ENCODE measurements at regions not wholly inside any gene's neighbourhood (a gene's known extent, or its start where the extent isn't known, plus 50 kb on each side); places are given as distances from the start of the nearest gene placed in this dataset.

GRCh38 chr5:130514984-130515690 lies 610.9 kb downstream of the CHSY3 start:
- no peak overlapping the region for H3K27ac Mint-ChIP-seq
- DNase-seq (ENCODE audit: low spot score): no peak
- peaks cover 3% of the 10 kb centered on the region for H3K4me1 Mint-ChIP-seq
- H3K4me3 Mint-ChIP-seq: no peak overlapping the region
- ChIA-PET CTCF (no interaction called here), POLR2A (no interaction called here)
- ATAC-seq: no peak
- H3K36me3 Mint-ChIP-seq: no peaks in the 10 kb centered on the region
- no peaks in the 10 kb centered on the region for H3K27me3 Mint-ChIP-seq (ENCODE audit: low read depth)
- TF ChIP-seq RELA (CRISPR knock-in tag; IDR thresholded peaks at IDR 0.05; ENCODE audit: borderline replicate concordance): no peak
- TF ChIP-seq ELF4 (CRISPR knock-in tag; IDR thresholded peaks at IDR 0.05; ENCODE audit: low read depth): no peak
- TF ChIP-seq, protein P1, sequence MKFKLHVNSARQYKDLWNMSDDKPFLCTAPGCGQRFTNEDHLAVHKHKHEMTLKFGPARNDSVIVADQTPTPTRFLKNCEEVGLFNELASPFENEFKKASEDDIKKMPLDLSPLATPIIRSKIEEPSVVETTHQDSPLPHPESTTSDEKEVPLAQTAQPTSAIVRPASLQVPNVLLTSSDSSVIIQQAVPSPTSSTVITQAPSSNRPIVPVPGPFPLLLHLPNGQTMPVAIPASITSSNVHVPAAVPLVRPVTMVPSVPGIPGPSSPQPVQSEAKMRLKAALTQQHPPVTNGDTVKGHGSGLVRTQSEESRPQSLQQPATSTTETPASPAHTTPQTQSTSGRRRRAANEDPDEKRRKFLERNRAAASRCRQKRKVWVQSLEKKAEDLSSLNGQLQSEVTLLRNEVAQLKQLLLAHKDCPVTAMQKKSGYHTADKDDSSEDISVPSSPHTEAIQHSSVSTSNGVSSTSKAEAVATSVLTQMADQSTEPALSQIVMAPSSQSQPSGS (CRISPR knock-in tag; IDR thresholded peaks at IDR 0.05; ENCODE audit: borderline replicate concordance, low read depth): no peak
- TF ChIP-seq ZNF416 (CRISPR knock-in tag; IDR thresholded peaks at IDR 0.05): no peak
- no peak for TF ChIP-seq ERG (CRISPR knock-in tag; IDR thresholded peaks at IDR 0.05)
- peaks cover 16% of the 10 kb centered on the region for H3K9me3 Mint-ChIP-seq

- no peaks in the 10 kb centered on the region for H3K36me3 Mint-ChIP-seq
- H3K9me3 Mint-ChIP-seq: peaks cover 6% of the 10 kb centered on the region; the same call in 1 of the 2 replicates
- CTCF ChIA-PET: no interaction called here
- DNase-seq (ENCODE audit: low spot score): no peak
- TF ChIP-seq CREB1 (CRISPR knock-in tag; IDR thresholded peaks at IDR 0.05) (no peak), JUN (CRISPR knock-in tag; IDR thresholded peaks at IDR 0.05) (no peak), SMAD3 (CRISPR knock-in tag; IDR thresholded peaks at IDR 0.05; ENCODE audit: borderline replicate concordance) (no peak), NR2C2 (CRISPR knock-in tag; IDR thresholded peaks at IDR 0.05) (no peak), ZSCAN18 (CRISPR knock-in tag; IDR thresholded peaks at IDR 0.05) (no peak), MYBL2 (CRISPR knock-in tag; IDR thresholded peaks at IDR 0.05) (no peak), CREM (CRISPR knock-in tag; IDR thresholded peaks at IDR 0.05) (no peak)
- TF ChIP-seq, protein P2, sequence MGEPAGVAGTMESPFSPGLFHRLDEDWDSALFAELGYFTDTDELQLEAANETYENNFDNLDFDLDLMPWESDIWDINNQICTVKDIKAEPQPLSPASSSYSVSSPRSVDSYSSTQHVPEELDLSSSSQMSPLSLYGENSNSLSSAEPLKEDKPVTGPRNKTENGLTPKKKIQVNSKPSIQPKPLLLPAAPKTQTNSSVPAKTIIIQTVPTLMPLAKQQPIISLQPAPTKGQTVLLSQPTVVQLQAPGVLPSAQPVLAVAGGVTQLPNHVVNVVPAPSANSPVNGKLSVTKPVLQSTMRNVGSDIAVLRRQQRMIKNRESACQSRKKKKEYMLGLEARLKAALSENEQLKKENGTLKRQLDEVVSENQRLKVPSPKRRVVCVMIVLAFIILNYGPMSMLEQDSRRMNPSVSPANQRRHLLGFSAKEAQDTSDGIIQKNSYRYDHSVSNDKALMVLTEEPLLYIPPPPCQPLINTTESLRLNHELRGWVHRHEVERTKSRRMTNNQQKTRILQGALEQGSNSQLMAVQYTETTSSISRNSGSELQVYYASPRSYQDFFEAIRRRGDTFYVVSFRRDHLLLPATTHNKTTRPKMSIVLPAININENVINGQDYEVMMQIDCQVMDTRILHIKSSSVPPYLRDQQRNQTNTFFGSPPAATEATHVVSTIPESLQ (CRISPR knock-in tag; IDR thresholded peaks at IDR 0.05): no peak
- peaks cover 24% of the 10 kb centered on the region for H3K4me1 Mint-ChIP-seq
- no peaks in the 10 kb centered on the region for H3K27me3 Mint-ChIP-seq (ENCODE audit: low read depth)
- H3K27ac Mint-ChIP-seq: no peak overlapping the region
- H3K4me3 Mint-ChIP-seq: no peak overlapping the region
- POLR2A ChIA-PET: no interaction called here
- peak; percentile 71 for ATAC-seq
These were observed 598.4 kb downstream of the CHSY3 start for GRCh38 chr5:130502702-130503101.

GRCh38 chr5:130501151-130501865 lies 597.0 kb downstream of the CHSY3 start:
- no peak for ATAC-seq
- no peak for TF ChIP-seq GRHL2 (CRISPR knock-in tag; IDR thresholded peaks at IDR 0.05; ENCODE audit: insufficient replicate concordance, severe bottlenecking)
- no peak for TF ChIP-seq MLX (CRISPR knock-in tag; IDR thresholded peaks at IDR 0.05)
- TF ChIP-seq ESRRA (CRISPR knock-in tag; IDR thresholded peaks at IDR 0.05; ENCODE audit: borderline replicate concordance): no peak
- TF ChIP-seq STAT6 (CRISPR knock-in tag; conservative IDR thresholded peaks at IDR 0.05; ENCODE audit: low read depth): no peak
- TF ChIP-seq HMGA2 (CRISPR knock-in tag; IDR thresholded peaks at IDR 0.05): no peak
- TF ChIP-seq, protein P3, sequence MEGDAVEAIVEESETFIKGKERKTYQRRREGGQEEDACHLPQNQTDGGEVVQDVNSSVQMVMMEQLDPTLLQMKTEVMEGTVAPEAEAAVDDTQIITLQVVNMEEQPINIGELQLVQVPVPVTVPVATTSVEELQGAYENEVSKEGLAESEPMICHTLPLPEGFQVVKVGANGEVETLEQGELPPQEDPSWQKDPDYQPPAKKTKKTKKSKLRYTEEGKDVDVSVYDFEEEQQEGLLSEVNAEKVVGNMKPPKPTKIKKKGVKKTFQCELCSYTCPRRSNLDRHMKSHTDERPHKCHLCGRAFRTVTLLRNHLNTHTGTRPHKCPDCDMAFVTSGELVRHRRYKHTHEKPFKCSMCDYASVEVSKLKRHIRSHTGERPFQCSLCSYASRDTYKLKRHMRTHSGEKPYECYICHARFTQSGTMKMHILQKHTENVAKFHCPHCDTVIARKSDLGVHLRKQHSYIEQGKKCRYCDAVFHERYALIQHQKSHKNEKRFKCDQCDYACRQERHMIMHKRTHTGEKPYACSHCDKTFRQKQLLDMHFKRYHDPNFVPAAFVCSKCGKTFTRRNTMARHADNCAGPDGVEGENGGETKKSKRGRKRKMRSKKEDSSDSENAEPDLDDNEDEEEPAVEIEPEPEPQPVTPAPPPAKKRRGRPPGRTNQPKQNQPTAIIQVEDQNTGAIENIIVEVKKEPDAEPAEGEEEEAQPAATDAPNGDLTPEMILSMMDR (IDR thresholded peaks at IDR 0.05): no peak
- no peak for TF ChIP-seq RORB (CRISPR knock-in tag; IDR thresholded peaks at IDR 0.05)

More at GRCh38 chr5:130501151-130501865, 597.0 kb downstream of the CHSY3 start:
- ChIA-PET CTCF (no interaction called here), POLR2A (no interaction called here)
- DNase-seq (ENCODE audit: low spot score): no peak
- H3K4me3 Mint-ChIP-seq: no peak overlapping the region
- H3K27ac Mint-ChIP-seq: no peak overlapping the region
- H3K9me3 Mint-ChIP-seq: peaks cover 8% of the 10 kb centered on the region; the same call in 1 of the 2 replicates
- H3K36me3 Mint-ChIP-seq: no peaks in the 10 kb centered on the region
- no peaks in the 10 kb centered on the region for H3K27me3 Mint-ChIP-seq (ENCODE audit: low read depth)
- peaks cover 24% of the 10 kb centered on the region for H3K4me1 Mint-ChIP-seq
